LNCaP clone FGC (cell line): ENCODE measurements at regions not wholly inside any gene's neighbourhood (a gene's known extent, or its start where the extent isn't known, plus 50 kb on each side); places are given as distances from the start of the nearest gene placed in this dataset.

Experiments
- DNase-seq: peaks from one replicate; pipeline ENCODE4 v3.0.0-alpha.2; 2011; ENCODE audit warnings: low read depth
- H3K4me3 ChIP-seq: 2 replicates; pipeline ENCODE4 v1.5.1; 2011; ENCODE audit warnings: mild to moderate bottlenecking, low read depth, low read length, control low read depth
- CTCF ChIP-seq: IDR thresholded peaks from 2 replicates; pipeline ENCODE4 v1.5.1; 2012; ENCODE audit warnings: mild to moderate bottlenecking; ENCODE audit not compliant: control insufficient read depth, insufficient read depth; ENCODE audit errors: extremely low read depth

GRCh38 chr1:18580047-18580446 lies 50.6 kb upstream of the PAX7 start:
- DNase-seq, result no peak
- TF ChIP-seq CTCF, result no peak
- H3K4me3 ChIP-seq, result no peak overlapping the region

GRCh38 chr1:18580691-18581419 lies 49.8 kb upstream of the PAX7 start:
- H3K4me3 ChIP-seq, result no peak overlapping the region
- DNase-seq, result no peak
- no peak for TF ChIP-seq CTCF
